NCI-H345 treated with DMSO at 0.1 percent for 48 hours (cell line): ENCODE measurements at regions not wholly inside any gene's neighbourhood (a gene's known extent, or its start where the extent isn't known, plus 50 kb on each side); places are given as distances from the start of the nearest gene placed in this dataset.

ENCODE experiments used
- DNase-seq: peaks from one replicate; lab custom pipeline; 2025; ENCODE audit not compliant: unreplicated experiment; lab: John Stamatoyannopoulos, UW

- no peak for DNase-seq
These were observed 51.3 kb upstream of the CLDN18 start for GRCh38 chr3:137958636-137959035.
